ENCODE measurements at regions not wholly inside any gene's neighbourhood (a gene's known extent, or its start where the extent isn't known, plus 50 kb on each side); places are given as distances from the start of the nearest gene placed in this dataset.

- Mint-ChIP-seq H3K4me1 (peaks cover 6% of the 10 kb centered on the region), H3K36me3 (ENCODE audit: low read depth) (no peaks in the 10 kb centered on the region), H3K27ac (ENCODE audit: unreplicated experiment) (no peak overlapping the region), H3K27me3 (ENCODE audit: low read depth) (peaks cover 17% of the 10 kb centered on the region), H3K9me3 (no peaks in the 10 kb centered on the region), H3K4me3 (no peak overlapping the region)
- TF ChIP-seq, protein P1, sequence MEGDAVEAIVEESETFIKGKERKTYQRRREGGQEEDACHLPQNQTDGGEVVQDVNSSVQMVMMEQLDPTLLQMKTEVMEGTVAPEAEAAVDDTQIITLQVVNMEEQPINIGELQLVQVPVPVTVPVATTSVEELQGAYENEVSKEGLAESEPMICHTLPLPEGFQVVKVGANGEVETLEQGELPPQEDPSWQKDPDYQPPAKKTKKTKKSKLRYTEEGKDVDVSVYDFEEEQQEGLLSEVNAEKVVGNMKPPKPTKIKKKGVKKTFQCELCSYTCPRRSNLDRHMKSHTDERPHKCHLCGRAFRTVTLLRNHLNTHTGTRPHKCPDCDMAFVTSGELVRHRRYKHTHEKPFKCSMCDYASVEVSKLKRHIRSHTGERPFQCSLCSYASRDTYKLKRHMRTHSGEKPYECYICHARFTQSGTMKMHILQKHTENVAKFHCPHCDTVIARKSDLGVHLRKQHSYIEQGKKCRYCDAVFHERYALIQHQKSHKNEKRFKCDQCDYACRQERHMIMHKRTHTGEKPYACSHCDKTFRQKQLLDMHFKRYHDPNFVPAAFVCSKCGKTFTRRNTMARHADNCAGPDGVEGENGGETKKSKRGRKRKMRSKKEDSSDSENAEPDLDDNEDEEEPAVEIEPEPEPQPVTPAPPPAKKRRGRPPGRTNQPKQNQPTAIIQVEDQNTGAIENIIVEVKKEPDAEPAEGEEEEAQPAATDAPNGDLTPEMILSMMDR (conservative IDR thresholded peaks at IDR 0.05) = no peak
- no peak for DNase-seq (ENCODE audit: low read depth, low spot score)
Observed at GRCh38 chr5:174996941-174997340, 272.6 kb downstream of the MSX2 start.

DNA sequence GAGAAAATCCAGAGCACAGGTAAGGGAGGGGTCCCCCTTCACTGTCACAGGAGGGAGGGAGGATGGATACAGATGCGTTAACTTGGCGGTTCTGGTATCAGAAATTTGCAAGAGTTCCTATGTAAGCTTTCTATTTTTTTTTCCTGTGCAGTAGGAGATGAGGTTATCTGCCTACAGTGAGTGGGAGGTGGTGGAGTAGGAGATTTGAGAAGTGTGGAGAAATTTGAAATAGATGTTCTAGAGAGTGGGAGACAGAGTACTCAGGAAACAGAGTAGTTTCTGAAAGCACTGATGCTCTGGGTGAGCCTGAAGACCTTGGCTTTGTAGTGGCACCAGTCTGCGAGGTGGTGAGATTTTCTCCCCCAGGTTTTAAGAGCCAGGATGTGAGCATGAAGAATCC is 271.4 kb downstream of the MSX2 start:
- H3K27me3 Mint-ChIP-seq (ENCODE audit: low read depth) = peaks cover 22% of the 10 kb centered on the region
- peaks cover 1% of the 10 kb centered on the region for H3K9me3 Mint-ChIP-seq
- H3K4me3 Mint-ChIP-seq = no peak overlapping the region
- H3K36me3 Mint-ChIP-seq (ENCODE audit: low read depth) = no peaks in the 10 kb centered on the region
- DNase-seq (ENCODE audit: low read depth, low spot score) = no peak
- H3K4me1 Mint-ChIP-seq = no peaks in the 10 kb centered on the region
- H3K27ac Mint-ChIP-seq (ENCODE audit: unreplicated experiment) = no peak overlapping the region
- TF ChIP-seq, protein P1 (conservative IDR thresholded peaks at IDR 0.05) = no peak

GRCh38 chr5:174991847-174992246 is 267.5 kb downstream of the MSX2 start:
- Mint-ChIP-seq H3K27ac (ENCODE audit: unreplicated experiment) (no peak overlapping the region), H3K36me3 (ENCODE audit: low read depth) (no peaks in the 10 kb centered on the region), H3K27me3 (ENCODE audit: low read depth) (peaks cover 11% of the 10 kb centered on the region), H3K9me3 (peaks cover 2% of the 10 kb centered on the region), H3K4me3 (no peak overlapping the region), H3K4me1 (no peaks in the 10 kb centered on the region)
- TF ChIP-seq, protein P1 (conservative IDR thresholded peaks at IDR 0.05) = no peak
- DNase-seq (ENCODE audit: low read depth, low spot score) = no peak

- TF ChIP-seq, protein P1 (conservative IDR thresholded peaks at IDR 0.05) = no peak
- Mint-ChIP-seq H3K4me3 (no peak overlapping the region), H3K27ac (ENCODE audit: unreplicated experiment) (no peak overlapping the region)
Observed at GRCh38 chr5:174990909-174991308, 266.5 kb downstream of the MSX2 start.

DNA sequence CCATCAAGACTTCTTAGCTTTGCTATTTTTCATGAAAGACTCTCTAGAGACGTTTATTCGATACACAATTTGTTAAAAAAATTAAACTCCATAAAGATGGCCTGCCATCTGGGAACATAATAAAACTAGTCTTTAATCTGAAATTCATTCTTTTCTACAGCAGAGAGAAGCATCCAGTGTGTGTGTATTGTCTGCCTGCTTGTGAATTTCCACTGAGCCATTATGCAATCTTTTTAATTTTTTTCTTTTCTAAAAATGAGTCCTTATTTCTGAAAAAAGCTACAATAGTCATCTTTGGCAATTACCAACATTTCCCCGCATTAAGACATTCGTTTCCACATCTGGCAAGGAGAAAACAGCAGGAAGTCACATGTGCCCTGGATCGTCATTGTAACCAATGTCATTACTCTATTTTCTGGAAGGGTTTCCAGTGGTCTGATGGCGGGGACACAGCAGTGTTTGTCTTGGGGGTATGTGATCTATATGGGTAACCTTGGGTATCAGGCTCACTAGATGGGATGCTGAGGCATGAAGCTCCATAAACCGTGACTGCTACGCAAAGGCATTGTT is 263.1 kb downstream of the MSX2 start:
- peaks cover 9% of the 10 kb centered on the region for H3K27me3 Mint-ChIP-seq (ENCODE audit: low read depth)
- H3K4me3 Mint-ChIP-seq = no peak overlapping the region
- TF ChIP-seq, protein P1 (conservative IDR thresholded peaks at IDR 0.05) = no peak
- H3K4me1 Mint-ChIP-seq = peaks cover 3% of the 10 kb centered on the region
- DNase-seq (ENCODE audit: low read depth, low spot score) = no peak
- H3K36me3 Mint-ChIP-seq (ENCODE audit: low read depth) = no peaks in the 10 kb centered on the region
- peaks cover 2% of the 10 kb centered on the region for H3K9me3 Mint-ChIP-seq
- H3K27ac Mint-ChIP-seq (ENCODE audit: unreplicated experiment) = no peak overlapping the region

More at GRCh38 chr5:174990909-174991308, 266.5 kb downstream of the MSX2 start:
- no peaks in the 10 kb centered on the region for H3K36me3 Mint-ChIP-seq (ENCODE audit: low read depth)
- no peak for DNase-seq (ENCODE audit: low read depth, low spot score)
- no peaks in the 10 kb centered on the region for H3K4me1 Mint-ChIP-seq
- peaks cover 11% of the 10 kb centered on the region for H3K27me3 Mint-ChIP-seq (ENCODE audit: low read depth)
- peaks cover 2% of the 10 kb centered on the region for H3K9me3 Mint-ChIP-seq

Data from neural crest cell (in vitro differentiated cells).